GM19455 (cell line): ENCODE measurements at regions not wholly inside any gene's neighbourhood (a gene's known extent, or its start where the extent isn't known, plus 50 kb on each side); places are given as distances from the start of the nearest gene placed in this dataset.

Experiments
- ATAC-seq: cut with Tn5 transposase; IDR thresholded peaks from one replicate; pipeline ENCODE4 v1.9.1; 2021; ENCODE audit not compliant: unreplicated experiment

DNA sequence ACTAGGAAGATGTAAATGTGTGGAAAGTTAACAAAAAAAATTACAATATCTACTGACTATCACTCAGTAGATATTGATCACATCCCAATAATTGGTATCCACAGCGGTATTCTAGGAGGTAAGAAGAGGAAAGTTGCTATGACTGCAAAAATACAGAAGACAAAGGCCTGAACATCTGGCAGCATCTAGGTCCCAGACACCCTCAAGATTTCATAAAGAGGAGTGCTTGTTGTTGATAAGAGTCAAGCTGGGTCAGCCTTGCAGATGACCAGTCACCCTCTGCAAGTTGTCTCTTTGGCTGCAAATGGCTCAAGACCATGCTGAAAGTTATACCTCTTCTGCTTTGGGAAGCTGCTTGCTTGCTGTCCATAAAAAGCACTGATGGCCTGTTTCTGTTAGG is 179.8 kb upstream of the FOXN2 start:
- no peak for ATAC-seq

DNA sequence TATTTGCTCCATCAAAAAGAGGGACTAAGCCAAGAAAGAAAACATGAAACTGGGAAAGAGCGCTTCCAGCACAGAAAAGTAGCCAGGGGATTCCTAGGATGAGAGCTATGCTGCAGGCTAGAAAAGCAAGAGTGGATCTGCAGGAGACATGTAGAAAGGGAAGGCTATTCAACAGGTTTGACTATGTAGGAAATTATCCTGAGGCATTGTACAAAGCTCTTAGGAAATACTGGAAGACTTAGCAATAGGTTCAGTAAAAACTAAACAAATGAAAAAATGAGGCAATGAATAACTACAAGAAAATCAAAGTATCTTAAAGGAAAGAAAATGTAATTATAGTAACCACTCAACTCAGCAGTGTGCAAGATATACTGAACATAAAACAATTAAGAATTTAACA is 178.7 kb upstream of the FOXN2 start:
- no peak for ATAC-seq

DNA sequence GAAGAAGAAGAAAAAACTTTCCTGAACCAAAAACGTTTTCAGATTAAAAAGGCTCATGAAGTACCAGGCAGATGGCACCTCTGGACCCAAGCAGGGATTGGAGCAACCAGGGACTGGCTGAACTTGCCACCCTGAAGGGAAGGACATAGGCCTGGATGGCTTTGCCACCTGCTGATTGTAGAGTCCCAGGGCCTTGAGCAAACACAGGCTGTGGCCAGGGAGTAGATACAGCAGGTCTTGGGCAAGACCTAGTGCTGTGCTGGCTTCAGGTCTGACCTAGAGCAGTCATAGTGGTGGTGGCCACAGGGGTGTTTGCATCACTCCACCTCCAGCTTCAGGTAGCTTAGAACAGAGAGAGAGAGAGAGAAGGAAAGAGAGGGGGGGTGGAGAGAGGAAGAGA is 176.7 kb upstream of the FOXN2 start:
- ATAC-seq, result no peak

DNA sequence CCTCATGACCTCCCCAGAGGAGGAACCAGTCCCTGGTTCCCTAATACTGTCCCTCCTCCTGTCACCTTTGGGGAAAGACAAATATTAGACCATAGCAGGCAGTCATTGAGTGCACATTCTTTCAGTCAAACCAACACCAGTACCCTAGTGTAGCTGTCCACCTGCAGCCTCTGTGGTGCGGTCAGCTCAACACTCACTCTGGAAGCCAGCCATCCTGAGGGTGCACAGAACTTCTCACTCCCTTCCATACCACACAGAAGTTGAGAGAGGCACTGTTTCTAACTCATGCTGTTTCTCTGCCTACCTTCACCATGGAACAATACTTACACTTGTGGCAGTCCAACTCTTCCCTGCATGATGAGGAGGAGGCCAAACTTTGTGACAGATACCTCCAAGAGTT is 175.6 kb upstream of the FOXN2 start:
- no peak for ATAC-seq

DNA sequence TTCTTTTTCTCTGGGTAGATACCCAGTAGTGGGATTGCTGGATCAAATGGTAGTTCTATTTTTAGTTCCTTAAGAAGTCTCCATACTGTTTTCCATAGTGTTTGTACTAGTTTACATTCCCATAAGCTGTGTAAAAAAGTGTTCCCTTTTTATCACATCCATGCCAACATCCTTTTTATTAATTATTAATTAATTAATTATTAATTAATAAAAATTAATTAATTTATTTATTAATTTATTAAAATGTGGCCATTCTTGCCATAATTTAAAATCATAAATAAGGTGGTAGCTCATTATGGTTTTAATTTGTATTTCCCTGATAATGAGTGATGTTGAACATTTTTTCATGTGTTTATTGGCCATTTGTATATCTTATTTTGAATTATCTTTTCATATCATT is 173.9 kb upstream of the FOXN2 start:
- no peak for ATAC-seq

DNA sequence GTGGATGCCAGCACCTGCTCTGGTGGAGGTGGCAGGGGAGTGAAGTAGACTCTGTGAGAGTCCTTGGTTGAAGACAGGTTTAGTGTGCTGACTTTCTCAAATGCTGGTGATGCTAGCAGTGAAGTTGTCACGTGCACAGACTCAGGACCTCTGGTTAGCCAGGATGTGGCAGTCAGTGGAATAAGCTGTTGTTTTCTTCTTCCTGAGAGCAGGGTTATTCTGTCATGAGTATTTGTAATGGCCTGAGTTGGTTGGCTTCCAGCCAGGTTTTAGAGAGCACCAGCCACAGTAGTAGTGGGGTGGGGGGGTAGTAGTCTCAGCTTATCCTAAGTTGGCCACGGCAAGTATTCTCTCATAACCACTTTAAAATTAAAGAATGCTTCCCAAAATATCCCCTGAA is 169.7 kb upstream of the FOXN2 start:
- ATAC-seq, result no peak

DNA sequence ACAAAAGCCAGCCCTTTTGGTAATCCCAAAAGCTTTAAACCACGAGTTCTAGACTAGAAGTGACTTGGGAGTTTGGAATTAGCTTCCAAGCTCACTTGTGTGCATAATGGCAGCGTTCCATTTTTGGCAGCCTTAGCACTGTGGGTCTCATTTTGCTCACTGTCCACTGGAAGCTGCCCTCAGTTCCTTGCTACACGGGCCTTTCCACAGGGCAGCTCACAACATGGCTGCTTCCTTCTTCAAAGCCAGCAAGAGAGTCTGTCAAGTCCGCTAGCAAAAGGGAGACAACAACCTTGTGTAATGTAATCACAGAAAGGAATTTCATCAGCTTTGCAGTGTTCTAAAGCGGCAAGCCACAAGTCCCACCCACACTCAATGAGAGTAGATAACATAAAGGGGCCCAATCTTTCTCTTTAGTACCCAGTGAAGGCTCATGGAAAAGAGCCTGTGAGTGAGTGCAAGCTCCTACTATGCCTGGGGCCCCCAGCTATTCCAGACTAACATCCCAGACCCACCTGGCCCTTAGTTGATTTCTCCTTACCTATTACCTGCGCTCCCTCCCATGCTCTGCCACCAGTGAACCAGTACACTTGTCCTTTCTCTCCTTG is 168.5 kb upstream of the FOXN2 start:
- no peak for ATAC-seq

DNA sequence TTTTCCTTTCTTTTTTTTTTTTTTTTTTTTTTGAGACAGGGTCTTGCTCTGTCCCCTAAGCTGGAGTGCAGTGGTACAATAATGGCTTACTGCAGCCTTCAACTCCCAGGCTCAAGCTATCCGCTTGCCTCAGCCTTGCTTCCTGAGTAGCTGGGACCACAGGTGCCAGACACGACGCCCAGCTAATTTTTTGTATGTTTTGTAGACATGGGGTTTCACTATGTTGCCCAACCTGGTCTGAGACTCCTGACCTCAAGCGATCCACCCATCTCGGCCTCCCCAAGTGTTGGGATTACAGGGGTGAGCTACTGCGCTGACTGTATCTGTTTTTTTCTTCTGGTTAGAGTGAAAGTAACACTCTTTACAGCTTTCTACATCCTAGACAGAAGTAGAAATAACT is 167.9 kb upstream of the FOXN2 start:
- ATAC-seq, result no peak

DNA sequence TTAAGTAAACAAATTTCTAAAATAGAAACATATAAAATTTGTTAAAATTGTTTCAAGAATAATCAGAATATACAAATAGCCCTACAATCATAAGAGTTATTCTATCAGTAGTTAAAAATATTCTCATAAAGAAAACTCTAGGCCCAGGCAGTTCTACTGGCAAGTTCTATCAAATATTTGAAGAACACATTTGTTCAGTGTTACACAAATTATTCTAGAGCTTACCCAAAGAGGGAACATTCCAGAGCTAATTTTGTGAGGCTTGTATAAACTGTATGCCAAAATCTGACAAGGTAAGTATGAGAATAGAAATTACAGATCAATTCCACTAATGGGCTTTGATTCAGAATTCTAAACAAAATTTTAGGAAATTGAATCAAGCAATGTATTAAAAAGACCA is 166.8 kb upstream of the FOXN2 start:
- no peak for ATAC-seq

DNA sequence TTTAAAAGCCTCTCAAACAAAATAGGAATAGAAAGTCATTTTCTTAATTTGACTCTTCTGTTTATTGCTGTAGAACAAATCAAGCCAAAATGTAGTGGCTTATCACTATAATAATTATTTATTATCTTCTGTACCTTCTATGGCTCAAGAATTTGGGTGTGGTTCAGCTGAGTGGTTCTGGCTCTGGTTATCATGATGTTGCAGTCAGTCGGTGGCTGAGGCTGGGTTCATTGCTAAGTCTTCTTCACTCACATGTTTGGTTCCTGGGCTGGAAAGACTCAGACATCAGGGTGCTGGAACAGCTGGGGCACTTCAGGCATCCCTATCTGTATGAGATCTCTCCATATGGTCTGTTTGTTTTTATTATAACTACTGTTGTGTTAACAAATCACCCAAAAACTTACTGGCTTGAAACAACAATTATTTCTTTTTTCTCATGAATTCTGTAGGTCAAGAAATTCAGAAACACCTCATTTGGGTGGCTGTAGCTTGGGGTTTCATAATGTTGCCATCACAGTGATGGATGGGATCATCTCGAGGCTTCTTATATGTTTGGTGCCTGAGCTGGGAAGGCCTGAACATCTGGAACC is 165.5 kb upstream of the FOXN2 start:
- no peak for ATAC-seq

DNA sequence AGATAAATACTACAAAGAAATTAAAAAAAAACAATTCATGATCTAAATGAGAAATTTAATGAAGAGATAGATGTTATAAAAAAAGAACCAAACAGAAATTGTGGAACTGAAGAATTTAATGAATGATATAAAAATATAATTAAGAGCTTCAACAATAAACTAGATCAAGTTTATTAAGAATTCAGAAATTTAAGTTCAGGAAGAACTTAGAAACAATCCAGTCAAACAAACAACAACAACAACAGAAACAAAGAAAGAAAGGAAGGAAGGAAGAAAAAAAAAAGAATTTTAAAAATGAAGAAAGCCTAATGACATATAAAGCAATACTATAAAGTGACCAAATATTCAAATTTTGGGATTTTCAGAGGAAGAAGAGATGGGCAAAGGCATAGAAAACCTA is 157.3 kb upstream of the FOXN2 start:
- ATAC-seq, result no peak

DNA sequence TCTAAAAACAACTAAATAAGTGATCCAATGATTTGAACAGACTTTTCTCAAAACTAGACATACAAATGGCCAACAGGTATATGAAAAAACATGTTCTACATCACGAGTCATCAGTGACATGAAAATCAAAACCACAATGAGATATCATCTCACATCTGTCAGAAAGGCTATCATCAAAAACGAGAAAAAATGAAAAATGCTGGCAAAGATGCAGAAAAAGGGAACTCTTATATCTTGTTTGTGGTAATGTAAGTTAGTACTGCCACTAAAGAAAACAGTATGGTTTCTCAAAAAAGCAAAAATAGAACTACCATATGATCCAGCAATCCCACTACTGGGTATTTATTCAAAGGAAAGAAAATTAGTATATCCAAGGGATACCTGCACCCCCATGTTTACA is 152.9 kb upstream of the FOXN2 start:
- ATAC-seq, result no peak

DNA sequence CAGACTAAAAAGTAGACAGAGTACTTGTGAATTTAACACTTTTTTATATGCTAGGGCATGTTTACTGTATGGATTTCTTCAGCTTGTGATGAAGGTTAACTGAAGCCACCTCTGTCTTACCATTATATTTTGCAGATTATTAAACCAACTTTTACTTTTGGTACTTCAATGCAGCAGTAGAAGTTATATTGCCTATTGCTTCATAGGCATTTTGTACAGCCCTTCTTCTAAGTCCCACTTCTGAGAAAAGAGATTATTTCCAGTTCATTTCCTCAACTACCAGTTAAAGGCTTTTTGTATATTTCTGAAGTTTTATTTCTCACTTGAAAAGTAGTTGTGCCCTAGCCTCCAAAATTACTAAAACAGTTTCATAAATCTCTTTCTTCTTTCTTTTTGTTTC is 151.7 kb upstream of the FOXN2 start:
- no peak for ATAC-seq

DNA sequence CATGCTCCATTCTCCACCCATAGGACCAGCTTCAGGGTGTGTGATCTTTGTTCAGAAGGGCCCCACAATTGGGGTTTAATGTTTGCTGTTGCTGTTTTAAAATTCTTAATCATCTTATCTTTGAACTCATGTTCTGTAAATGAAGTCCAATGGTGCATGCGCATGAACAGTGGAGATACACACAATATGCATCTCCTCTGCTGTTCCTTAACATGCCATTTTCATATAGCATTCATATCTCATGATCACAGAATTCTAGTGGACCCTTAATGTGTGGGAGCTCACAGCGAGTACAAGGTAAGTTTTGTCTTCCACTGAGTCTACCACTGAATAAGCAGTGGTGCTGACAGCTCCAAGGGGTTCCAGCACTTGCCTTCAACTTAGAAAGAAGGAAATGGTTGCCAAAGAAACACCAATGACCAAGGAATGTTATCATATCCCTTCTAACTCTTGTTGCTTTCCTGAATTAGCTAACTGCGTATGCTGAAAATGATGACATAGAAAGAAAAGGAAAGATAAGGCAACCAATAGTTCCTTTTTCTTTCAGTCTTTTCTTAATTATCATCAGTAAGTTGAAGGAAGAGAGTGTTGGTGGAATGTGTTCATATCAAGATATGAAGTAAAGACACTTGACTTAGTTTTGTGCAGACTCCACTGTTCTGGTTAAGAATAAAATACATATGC is 149.3 kb upstream of the FOXN2 start:
- ATAC-seq, result no peak

DNA sequence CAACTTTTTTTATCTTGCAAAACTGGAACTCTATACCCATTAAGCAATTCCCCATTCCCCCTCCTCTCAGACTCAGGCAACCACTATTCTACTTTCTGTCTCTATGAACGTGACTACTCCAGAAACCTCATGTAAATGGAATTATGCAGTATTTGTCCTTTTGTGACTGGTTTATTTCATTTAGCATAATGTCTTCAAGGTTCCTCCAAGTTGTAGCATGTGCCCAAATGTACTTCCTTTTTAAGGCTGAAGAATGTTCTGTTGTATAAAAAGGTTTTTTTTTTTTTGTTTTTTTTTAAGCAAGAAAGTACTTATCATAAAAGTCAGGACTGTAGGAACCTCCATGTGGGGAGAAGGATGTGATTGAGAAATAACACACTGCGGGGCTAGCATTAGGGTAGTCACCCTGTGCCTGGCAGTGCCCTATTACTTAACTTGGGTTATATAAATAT is 145.3 kb upstream of the FOXN2 start:
- no peak for ATAC-seq

DNA sequence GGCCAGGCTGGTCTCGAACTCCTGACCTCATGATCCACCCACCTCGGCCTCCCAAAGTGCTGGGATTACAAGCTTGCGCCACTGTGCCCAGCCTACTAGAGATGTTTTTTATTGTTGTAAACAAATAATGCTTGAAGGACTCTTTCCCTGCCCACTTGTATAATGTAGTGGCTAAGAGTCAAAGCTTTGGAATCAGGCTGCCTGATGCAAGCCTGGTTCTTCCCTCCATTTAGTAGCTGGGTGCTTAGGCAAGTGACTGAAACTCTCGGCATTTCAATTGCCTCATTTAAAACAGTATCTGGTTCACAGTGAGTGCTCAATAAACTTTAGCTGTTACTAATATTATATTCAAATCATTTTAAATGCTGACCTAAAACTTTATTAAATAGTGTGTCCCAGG is 144.2 kb upstream of the FOXN2 start:
- ATAC-seq, result no peak

DNA sequence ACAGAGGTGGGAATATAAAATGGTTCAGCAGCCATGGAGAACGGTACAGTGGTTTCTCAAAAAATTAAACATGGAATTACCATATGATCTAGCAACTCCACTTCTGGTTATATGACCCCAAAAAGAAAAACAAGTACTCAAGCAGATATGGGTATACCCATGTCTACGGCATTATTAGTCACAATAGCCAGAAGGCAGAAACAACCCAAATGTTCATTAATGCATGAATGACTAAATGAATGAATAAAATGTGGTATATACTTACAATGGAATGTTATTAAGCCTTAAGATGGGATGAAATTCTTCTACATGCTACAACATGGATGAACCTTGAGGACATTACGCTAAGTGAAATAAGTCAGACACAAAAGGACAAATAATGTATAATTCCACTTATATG is 141.3 kb upstream of the FOXN2 start:
- no peak for ATAC-seq

DNA sequence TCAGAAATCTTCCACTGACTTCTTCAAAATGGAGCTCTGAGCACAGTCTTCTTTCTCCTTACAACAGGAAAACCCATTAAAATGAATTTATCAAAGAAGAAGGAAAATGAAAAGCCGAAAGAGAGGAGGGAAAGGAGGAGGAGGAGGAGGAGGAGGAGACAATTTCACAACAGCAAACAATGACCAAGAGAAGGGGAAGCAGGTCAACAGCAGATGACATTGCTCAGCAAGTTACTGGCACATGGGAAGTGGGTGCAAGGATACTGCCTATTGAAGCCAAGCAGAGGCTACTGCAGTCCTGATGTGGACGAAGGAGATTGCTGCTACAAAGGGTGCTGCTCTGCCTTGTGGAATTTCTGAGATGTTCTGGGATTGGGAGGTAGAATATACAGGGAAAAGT is 140.0 kb upstream of the FOXN2 start:
- ATAC-seq, result no peak

DNA sequence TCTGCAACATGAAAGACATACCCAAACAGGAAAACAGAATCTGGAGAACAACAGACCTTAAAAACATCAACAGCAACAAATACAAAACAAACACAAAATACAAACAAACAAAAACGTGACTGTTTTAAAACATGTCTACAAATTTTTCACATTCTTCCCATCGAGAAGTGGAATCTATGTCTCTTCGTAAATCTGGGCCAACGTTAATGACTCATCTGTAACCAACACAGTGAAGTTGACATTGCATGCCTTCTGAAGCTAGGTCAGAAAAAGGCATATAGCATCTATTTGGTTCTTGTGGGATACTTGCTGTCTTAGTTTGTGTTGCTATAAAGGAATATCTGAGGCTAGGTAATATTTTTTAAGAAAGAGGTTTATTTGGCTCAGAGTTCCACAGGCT is 139.2 kb upstream of the FOXN2 start:
- no peak for ATAC-seq

DNA sequence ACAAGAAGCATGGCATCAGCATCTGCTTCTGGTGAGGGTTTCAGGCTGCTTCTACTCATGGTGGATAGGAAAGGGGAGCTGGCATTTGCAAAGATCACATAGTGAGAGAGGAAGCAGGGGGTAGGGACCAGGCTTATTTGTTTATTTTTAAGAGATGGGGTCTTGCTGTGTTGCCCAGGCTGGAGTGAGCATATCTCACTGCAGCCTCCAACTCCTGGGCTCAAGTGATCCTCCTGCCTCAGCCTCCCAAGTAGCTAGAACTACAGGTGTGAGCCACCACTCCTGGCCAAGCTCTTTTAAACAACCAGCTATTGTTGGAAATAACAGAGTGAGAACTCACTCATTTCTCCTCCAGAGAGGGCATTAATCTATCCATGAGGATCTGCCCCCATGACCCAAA is 138.8 kb upstream of the FOXN2 start:
- no peak for ATAC-seq

DNA sequence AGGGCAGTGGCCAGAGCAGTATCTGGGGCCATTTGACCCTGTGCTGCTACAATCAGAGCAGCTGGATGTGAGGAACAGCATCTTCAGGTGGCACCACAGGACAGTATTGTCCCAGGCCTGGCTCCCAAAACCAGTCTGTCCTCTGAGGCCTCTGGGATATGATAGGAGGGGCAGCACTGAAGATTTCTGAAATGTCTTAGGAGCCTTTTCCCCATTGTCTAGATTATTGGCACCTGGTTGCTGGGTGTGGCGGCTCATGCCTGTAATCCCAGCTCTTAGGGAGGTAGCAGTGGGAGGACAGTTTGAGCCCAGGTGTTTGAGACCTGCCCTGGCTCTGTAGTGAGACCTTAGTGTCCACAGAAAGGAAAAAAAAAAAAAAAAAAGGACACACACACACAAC is 137.6 kb upstream of the FOXN2 start:
- no peak for ATAC-seq

DNA sequence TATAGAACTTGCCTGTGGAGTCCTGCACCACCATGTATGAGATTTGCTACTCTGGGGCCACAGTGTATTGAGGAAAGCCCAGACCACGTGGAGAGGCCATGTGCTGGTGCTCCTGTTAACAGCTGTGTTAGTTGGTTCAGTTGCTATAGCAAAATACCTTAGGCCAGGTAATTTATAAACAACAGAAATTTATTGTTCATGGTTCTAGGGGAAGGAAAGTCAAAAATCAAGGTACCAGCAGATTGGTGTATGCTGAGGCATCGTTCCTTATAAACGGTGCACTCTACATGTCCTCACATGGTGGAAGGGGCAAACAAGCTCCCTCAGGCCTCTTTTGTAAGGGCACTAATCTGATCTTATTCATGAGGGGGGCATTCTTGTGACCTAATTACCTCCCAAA is 135.9 kb upstream of the FOXN2 start:
- ATAC-seq, result no peak

DNA sequence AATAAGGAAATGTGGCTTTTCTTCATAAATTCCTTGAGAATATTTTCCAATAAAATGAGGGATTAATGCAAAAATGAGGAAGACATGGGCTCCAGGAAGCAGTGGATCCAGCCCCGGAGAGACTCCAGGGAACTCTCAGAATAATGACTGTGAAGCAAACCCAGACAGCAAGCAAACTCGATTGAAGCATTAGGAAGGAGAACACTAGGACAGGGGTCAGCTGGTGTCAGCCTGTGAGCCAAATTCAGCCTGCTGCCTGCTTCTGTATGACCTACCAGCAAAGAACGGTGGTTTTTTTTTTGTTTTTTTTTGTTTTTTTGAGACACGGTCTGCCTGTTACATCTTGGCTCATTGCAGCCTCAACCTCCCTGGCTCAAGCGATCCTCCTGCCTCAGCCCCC is 133.9 kb upstream of the FOXN2 start:
- ATAC-seq, result no peak
